Transverse colon (tissue), 4 donors: ENCODE measurements at regions not wholly inside any gene's neighbourhood (a gene's known extent, or its start where the extent isn't known, plus 50 kb on each side); places are given as distances from the start of the nearest gene placed in this dataset.

Source experiments
- DNase-seq: peaks from one replicate; pipeline ENCODE4 v3.0.0-alpha.2; 2019
- H3K27ac ChIP-seq, 4 donors: fragments of 200-600 bp; sonication (generic); 2 replicates each; pipeline ENCODE4 v1.5.1; 2016 to 2018; ENCODE audit warnings: inconsistent platforms in 4 of 4
- H3K27me3 ChIP-seq: fragments of 200-600 bp; sonication (generic); 2 replicates; pipeline ENCODE4 v1.5.1; 2017; ENCODE audit warnings: inconsistent platforms
- H3K36me3 ChIP-seq, 4 donors: fragments of 200-600 bp; sonication (generic); 2 replicates each; pipeline ENCODE4 v1.5.1; 2017 to 2019; ENCODE audit warnings: inconsistent platforms in 4 of 4
- H3K4me1 ChIP-seq, 4 donors: fragments of 200-600 bp; sonication (generic); 2 replicates each; pipeline ENCODE4 v1.5.1; 2017 to 2020; ENCODE audit warnings: inconsistent platforms in 4 of 4
- H3K4me3 ChIP-seq, 4 donors: fragments of 200-600 bp; sonication (generic); 1 replicate in 1 of 4; 2 replicates in 3 of 4; pipeline versions ENCODE4 v1.5.1 to v1.6.1; 2017 to 2019; ENCODE audit warnings: inconsistent platforms in 4 of 4
- H3K9me3 ChIP-seq, 2 donors: fragments of 200-600 bp; sonication (generic); 2 replicates each; pipeline ENCODE4 v1.5.1; 2017 to 2019; ENCODE audit warnings: inconsistent platforms in 2 of 2
- EP300 ChIP-seq: sonication (generic); formaldehyde crosslinking; IDR thresholded peaks from one replicate; pipeline ENCODE4 v1.6.1; 2017; ENCODE audit warnings: antibody characterized with exemption, low read depth
- POLR2A ChIP-seq: fragments of 450-650 bp; IDR thresholded peaks from one replicate; pipeline ENCODE4 v1.6.1; 2016; ENCODE audit warnings: antibody characterized with exemption, mild to moderate bottlenecking, moderate library complexity
- POLR2AphosphoS5 ChIP-seq, 3 donors: sonication (generic); formaldehyde crosslinking; IDR thresholded peaks; one replicate each; pipeline ENCODE4 v1.6.1; 2016; ENCODE audit warnings: antibody characterized with exemption in 3 of 3
- WGBS, 2 donors: methylation state at CpG; one replicate each; pipeline ENCODE4 v1.1.5; 2018; ENCODE audit warnings: low coverage in 1 of 2; 5-methylcytosine and 5-hydroxymethylcytosine counted together
- in situ Hi-C, 4 donors: fragments of 200-750 bp; cut with MboI; loops; one replicate each; pipeline versions ENCODE4 v1.15.0 to v1.15.1; 2017; ENCODE audit warnings: low sequenced_read_pairs in 3 of 4, low pct_ligation_motif_present in 1 of 4, low pct_unique_long_range_greater_than_20kb in 1 of 4
- intact Hi-C: fragments of 100-400 bp; cut with DNase I; formaldehyde crosslinking; loops from one replicate; pipeline ENCODE4 v1.15.1; 2023; ENCODE audit warnings: low total_unique reads
- TF ChIP-seq, protein P1 (sequence below), 5 experiments: fragments of 200-600 bp in 3 of 5; fragments of 450-650 bp in 2 of 5; sonication (generic) in 3 of 5; IDR thresholded peaks; 1 replicate in 2 of 5; 2 replicates in 3 of 5; pipeline ENCODE4 v1.5.1; 2016 to 2017; ENCODE audit warnings: antibody characterized with exemption in 5 of 5, inconsistent platforms in 3 of 5, mild to moderate bottlenecking in 2 of 5, moderate library complexity in 1 of 5

DNA sequence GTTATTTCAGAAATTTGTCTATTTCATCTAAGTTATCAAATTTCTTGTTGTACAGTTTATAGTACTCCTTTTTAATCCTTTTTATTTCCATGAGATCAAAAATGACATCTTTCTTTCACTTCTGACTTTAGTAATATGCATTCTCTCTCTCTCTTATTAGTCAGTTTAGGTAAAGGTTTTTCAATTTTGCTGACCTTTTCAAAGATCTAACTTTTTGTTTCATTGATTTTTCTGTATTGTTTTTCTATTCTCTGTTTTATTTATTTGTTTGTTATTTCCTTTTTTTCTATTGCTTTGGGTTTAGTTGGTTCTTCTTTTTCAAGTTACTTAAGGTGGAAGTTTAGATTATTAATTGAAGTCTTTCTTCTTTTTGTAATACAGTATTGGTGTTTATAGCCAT lies 294.2 kb downstream of the CCDC85A start:
- no peaks in the 10 kb centered on the region for H3K36me3 ChIP-seq
- in situ Hi-C loops (no loop called here), intact Hi-C loops (no loop called here)
- DNase-seq = no peak
- H3K4me3 ChIP-seq = no peak overlapping the region
- H3K27me3 ChIP-seq = no peaks in the 10 kb centered on the region
- no peaks in the 10 kb centered on the region for H3K4me1 ChIP-seq
- no peak overlapping the region for H3K27ac ChIP-seq
- no peaks in the 10 kb centered on the region for H3K9me3 ChIP-seq
- TF ChIP-seq, protein P1, sequence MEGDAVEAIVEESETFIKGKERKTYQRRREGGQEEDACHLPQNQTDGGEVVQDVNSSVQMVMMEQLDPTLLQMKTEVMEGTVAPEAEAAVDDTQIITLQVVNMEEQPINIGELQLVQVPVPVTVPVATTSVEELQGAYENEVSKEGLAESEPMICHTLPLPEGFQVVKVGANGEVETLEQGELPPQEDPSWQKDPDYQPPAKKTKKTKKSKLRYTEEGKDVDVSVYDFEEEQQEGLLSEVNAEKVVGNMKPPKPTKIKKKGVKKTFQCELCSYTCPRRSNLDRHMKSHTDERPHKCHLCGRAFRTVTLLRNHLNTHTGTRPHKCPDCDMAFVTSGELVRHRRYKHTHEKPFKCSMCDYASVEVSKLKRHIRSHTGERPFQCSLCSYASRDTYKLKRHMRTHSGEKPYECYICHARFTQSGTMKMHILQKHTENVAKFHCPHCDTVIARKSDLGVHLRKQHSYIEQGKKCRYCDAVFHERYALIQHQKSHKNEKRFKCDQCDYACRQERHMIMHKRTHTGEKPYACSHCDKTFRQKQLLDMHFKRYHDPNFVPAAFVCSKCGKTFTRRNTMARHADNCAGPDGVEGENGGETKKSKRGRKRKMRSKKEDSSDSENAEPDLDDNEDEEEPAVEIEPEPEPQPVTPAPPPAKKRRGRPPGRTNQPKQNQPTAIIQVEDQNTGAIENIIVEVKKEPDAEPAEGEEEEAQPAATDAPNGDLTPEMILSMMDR (IDR thresholded peaks at IDR 0.05) = no peak
- no peak for TF ChIP-seq POLR2A
- no peak for TF ChIP-seq POLR2AphosphoS5 (IDR thresholded peaks at IDR 0.05)
- TF ChIP-seq EP300 = no peak

DNA sequence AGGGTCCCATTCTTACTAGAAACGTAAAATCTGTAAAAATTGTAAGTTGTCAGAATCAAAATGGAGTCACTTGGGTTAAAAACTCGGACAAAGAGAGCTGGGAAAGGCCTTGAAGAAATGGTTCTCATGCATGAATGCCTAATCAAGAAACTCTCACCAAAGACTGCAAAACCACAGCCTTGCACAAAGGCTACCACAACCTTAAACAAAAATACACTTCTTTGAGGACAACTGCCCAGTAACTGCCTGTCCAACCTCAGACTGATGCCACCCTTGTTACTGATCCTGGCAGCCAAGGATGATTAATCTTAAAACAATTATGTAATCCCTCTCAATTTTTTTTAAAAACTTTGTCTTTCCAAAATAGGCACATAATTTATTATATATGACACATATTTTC lies 299.3 kb downstream of the CCDC85A start:
- Histone ChIP-seq H3K9me3 (no peaks in the 10 kb centered on the region), H3K27ac (no peak overlapping the region), H3K4me1 (no peaks in the 10 kb centered on the region), H3K27me3 (no peaks in the 10 kb centered on the region), H3K4me3 (no peak overlapping the region), H3K36me3 (no peaks in the 10 kb centered on the region)
- intact Hi-C loops = no loop called here
- in situ Hi-C loops = loop anchor here in 1 of 4 donors (5.0 kb wide), 1 partner anchor 44 kb away; no protein-coding TSS in a partner anchor
- no peak for DNase-seq
- TF ChIP-seq, protein P1 (IDR thresholded peaks at IDR 0.05) = no peak
- TF ChIP-seq POLR2AphosphoS5 (IDR thresholded peaks at IDR 0.05) (no peak), POLR2A (no peak), EP300 (no peak)
- WGBS, 2 donors = 45 to 65% methylated on average over 2 of the region's 2 CpGs

DNA sequence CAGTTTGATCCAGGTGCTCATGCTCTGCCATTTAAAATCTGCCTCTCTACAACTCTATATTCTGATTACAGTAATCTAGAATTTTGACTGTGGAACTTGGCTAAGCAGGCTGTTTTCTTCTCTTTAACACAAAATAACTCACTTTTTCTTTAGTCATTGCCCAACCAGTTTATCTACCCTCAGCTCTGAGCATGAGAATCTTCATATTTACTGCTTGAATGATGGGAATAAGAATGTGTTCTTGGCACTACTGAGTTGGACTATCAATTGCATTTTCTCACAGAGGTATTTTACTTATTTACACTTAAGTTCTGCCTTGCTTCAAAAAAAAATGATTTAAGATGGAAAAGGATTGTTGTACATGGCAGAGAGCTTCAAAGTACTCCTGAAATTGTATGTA lies 301.1 kb downstream of the CCDC85A start:
- DNase-seq = no peak
- Histone ChIP-seq H3K27ac (no peak overlapping the region), H3K4me3 (no peak overlapping the region), H3K4me1 (no peaks in the 10 kb centered on the region), H3K9me3 (no peaks in the 10 kb centered on the region), H3K36me3 (no peaks in the 10 kb centered on the region), H3K27me3 (no peaks in the 10 kb centered on the region)
- TF ChIP-seq POLR2A (no peak), EP300 (no peak), POLR2AphosphoS5 (IDR thresholded peaks at IDR 0.05) (no peak)
- TF ChIP-seq, protein P1 (IDR thresholded peaks at IDR 0.05) = no peak
- intact Hi-C loops (no loop called here), in situ Hi-C loops (loop anchor here in 1 of 4 donors (5.0 kb wide), 1 partner anchor 42 kb away; no protein-coding TSS in a partner anchor)

DNA sequence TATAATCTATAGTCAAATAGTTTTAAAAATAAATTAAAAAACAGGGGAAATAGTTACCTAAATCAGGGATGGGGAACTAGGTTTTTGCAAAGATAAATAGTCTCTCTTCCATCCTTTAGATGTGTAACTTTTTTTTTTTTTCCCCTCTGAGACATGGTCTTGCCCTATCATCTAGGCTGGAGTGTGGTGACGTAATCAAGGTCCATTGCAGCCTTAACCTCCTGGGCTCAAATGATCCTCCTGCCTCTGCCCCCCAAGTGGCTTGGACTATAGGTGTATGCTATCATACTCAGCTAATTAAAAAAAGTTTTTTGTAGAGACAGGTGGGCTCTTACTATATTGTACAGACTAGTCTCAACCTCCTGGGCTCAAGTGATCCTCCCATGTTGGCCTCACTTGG lies 316.5 kb downstream of the CCDC85A start:
- in situ Hi-C loops = no loop called here
- 57% methylated on average over 1 of the region's 1 CpG; no CpG with 5 or more reads in 1 of the 2 donors for WGBS, 2 donors
- intact Hi-C loops = no loop called here
- H3K9me3 ChIP-seq = no peaks in the 10 kb centered on the region
- H3K27ac ChIP-seq = no peak overlapping the region
- H3K27me3 ChIP-seq = no peaks in the 10 kb centered on the region
- TF ChIP-seq POLR2A (no peak), POLR2AphosphoS5 (IDR thresholded peaks at IDR 0.05) (no peak), EP300 (no peak)
- TF ChIP-seq, protein P1 (IDR thresholded peaks at IDR 0.05) = no peak
- H3K4me3 ChIP-seq = no peak overlapping the region
- no peak for DNase-seq
- H3K4me1 ChIP-seq = no peaks in the 10 kb centered on the region
- H3K36me3 ChIP-seq = no peaks in the 10 kb centered on the region
